LNCaP clone FGC (cell line): ENCODE measurements at regions not wholly inside any gene's neighbourhood (a gene's known extent, or its start where the extent isn't known, plus 50 kb on each side); places are given as distances from the start of the nearest gene placed in this dataset.

Experiments used
- DNase-seq: peaks from one replicate; pipeline ENCODE4 v3.0.0-alpha.2; 2011; ENCODE audit warnings: low read depth
- H3K4me3 ChIP-seq: 2 replicates; pipeline ENCODE4 v1.5.1; 2011; ENCODE audit warnings: mild to moderate bottlenecking, low read depth, low read length, control low read depth
- CTCF ChIP-seq: IDR thresholded peaks from 2 replicates; pipeline ENCODE4 v1.5.1; 2012; ENCODE audit warnings: mild to moderate bottlenecking; ENCODE audit not compliant: control insufficient read depth, insufficient read depth; ENCODE audit errors: extremely low read depth

DNA sequence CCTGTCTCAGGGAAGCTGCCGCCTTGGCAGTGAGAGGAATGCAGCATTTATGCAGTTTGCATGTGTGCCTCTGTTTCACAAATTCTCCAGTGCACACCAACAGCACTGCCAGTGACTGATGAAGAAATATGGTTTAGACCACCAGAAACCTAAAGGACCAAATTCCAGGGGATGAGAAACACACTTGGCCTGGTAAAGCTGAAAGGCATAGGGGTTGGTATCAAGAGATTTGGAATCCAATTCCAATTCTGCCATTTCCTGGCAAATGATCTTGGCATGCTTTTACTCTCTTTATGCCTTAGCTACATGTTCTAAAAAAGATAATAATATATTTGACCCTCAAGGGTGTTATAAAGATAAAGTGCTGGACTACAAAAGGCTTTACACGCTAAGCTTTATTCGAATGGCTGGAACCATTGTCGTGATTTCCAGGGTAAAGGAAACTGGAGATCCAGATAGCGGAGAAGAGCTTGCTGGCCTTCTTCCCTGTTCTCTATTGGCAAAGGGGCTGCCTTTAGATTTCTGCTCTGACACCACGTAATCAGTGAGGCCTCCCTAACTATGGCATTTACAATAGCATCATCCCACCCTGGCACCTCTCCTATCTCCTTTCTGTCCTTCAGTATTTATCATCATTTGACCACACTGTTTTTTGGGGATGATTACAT, 359.8 kb upstream of the ASIC2 start:
- no peak for DNase-seq

GRCh38 chr17:33653399-33653788, 360.3 kb upstream of the ASIC2 start:
- no peak for DNase-seq
- H3K4me3 ChIP-seq: no peak overlapping the region
- TF ChIP-seq CTCF: no peak

More for the DNA sequence above, 359.8 kb upstream of the ASIC2 start:
- TF ChIP-seq CTCF: no peak
- no peak overlapping the region for H3K4me3 ChIP-seq

DNA sequence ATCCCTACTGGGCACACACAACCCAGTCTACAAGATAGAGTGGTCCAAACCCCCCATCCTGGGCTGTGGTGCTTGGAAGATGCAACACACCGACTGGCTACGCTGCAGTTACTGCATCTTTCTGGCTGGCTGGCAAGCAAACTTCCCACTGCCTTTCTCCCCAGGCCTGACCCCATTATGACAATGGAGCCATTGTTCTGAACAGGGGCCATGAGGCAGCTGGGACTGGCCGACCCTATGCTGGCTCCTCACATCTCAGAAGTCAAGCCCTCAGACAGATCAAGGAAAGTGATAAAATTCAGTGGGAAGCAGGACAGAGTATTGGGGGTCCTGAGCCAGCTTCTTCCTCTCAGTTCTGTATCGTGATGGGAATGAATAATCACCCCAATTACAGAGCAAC, 364.1 kb upstream of the ASIC2 start:
- no peak for DNase-seq
- TF ChIP-seq CTCF: no peak
- no peak overlapping the region for H3K4me3 ChIP-seq

GRCh38 chr17:33661975-33662374, 368.9 kb upstream of the ASIC2 start:
- H3K4me3 ChIP-seq: no peak overlapping the region
- no peak for DNase-seq
- no peak for TF ChIP-seq CTCF

- no peak for TF ChIP-seq CTCF
- no peak for DNase-seq
These were observed 371.2 kb upstream of the ASIC2 start for GRCh38 chr17:33664116-33664840.

DNA sequence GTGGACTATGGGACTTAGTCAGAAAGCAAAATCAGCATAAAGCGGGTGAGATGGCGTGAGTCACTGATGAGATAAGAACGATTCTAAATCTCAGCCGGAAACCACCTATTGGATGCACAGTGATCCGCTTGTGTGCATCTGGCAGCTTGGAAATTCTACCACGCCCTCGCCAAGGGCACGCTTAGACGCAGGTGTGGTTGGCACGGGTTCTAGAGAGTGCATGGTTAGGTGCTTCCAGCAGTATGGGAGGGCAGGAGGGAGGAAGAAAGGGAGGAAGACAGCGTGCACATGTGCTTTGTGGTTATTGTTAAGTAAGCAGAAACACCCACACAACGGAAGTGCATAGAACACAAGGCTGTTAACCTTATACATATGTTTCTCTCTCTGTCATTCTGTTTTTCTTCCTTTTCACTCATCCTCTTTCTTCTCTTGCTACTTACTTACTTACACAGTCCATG, 374.0 kb upstream of the ASIC2 start:
- no peak for TF ChIP-seq CTCF
- H3K4me3 ChIP-seq: no peak overlapping the region
- DNase-seq: no peak

More at GRCh38 chr17:33664116-33664840, 371.2 kb upstream of the ASIC2 start:
- H3K4me3 ChIP-seq: no peak overlapping the region

GRCh38 chr17:33667671-33668070, 374.6 kb upstream of the ASIC2 start:
- no peak for DNase-seq
- no peak for TF ChIP-seq CTCF
- no peak overlapping the region for H3K4me3 ChIP-seq
